ENCODE measurements at regions not wholly inside any gene's neighbourhood (a gene's known extent, or its start where the extent isn't known, plus 50 kb on each side); places are given as distances from the start of the nearest gene placed in this dataset.

DNA sequence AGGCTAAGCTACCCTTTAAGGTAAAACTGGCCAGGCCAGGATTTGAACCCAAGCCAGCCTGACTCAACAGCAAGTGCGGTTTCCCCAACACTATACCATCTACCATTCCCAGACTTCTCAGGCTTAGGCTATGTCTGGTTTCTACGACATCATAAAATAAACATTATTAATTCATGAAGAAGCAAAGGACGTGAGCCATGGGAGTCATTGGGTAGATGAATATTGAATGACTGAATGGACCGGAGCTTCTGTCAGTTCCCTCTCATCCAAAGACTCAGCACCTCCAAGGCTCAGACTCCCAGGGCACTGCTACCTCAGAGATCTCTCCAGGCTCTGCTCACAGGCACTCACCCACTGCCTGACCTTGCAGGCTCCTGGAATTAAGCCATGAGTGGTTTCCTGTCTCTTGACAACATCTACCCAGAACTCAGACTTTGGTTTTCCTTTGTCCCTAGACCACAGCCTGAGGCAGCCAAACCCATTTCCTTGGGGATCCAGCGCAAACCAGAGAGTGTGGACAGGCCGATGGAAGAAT, 64.6 kb upstream of the STEAP1B start:
- DNase-seq = peak in 2 of 56 donors; percentile 13 to 45

DNA sequence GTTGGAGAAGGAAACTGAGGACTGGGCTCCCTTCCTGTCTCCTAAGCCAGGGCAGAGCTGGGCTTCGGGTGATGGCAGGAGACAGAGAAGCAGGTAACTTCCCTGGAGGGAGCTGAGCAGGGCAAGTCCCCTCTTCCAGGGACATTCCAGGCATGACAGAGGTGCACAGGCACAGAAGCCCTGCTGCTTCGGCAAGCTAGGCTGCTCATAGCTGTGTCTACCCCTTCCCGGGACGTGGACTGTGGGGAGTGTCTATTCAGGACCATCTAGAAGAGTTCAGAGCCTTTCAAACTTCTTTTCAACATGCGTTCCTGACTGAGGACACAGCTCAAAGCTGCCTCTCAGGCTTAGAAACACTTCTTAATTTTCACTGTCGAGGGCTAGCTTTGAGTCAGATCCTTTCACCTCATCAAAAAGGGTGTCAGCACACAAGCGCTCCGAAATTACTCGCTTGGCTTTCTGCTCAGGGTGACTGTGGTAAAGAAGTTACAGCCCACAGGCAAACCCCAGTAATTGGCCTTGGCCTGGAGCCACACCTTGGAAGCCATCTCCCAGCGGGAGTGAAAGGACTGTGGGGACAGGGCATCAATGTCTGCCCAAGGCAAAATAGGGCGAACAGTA, 63.7 kb upstream of the STEAP1B start:
- peak in 2 of 56 donors; percentile 12 to 27 for DNase-seq

DNA sequence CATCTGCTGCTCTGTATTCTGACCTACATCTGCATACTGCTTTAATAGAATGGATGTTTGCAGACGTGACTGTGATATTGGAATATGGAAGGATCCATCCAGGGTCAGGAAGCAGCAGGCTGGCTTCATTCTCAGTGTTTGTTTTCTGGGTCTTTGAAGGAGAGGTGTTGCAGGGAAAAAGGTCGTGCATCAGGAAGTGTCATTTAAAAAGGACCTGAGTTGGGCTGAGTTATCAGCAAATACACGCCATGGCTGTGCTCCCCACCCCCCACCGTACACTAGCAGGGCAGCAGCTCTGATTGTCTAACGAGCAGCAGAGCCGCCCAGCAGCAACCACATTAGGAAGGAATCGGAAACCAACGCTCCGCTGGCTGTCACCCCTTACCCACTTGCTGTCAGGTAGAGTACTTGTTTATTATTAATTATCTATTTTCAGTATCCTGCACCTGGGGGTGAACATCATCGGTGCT, 63.1 kb upstream of the STEAP1B start:
- DNase-seq = peak in 8 of 56 donors; percentile 11 to 36 (median 18)

DNA sequence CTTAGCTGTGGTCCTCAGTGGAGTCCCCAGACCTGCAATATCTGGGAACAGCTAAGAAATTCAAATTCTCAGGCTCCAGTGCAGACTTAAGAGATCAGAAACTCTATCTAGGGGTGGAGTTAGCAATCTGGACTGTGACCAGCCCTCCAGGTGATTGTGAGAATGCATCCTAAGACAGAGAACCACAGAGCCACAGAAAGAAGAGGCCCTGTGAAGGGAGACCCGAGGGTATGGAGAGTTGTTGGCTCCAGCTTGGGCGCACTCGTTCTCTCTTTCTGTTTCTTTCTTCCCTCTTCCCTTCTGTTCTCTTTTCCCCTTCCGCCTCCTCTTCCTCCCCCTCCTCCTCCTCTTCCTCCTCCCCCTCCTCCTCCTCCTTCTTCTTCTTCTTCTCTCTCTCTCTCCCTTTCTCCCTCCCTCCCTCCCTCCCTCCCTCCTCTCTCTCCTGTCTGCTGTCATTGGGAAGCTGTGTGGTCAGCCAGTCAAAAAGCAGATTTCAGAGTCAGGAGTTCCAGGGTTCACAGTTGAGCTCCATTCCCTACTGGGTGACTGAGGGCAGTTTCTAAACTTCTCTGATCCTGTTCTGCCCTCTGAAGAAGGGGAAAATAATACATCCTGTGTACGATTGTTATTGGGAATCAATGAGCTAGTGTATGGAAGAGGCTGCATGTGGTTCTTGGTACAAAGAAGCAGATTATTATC, 62.1 kb upstream of the STEAP1B start:
- DNase-seq = no peak

DNA sequence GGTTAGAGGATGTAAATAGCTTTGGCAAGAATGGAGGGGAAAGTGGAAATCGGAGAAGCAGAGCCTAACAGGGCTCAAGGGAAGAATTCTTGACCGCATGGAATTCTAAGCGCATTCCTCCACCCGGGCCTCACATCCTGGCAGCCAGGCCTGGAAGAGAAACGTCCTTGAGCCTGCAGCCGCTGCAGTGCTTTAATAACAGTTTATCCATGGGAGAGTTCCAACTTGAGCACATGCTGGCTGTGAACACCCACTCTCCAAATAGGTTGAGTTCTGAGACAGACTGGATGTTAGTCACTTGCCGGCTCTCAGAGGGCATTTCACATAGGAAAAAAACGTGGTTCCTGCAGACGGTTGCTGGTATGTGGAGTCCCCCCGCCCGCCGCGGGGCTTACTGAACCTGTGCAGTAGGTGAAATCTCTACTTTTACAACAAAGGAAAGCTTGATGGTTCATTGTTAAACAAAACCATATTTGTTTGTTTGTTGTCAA, 61.4 kb upstream of the STEAP1B start:
- DNase-seq = peak in 20 of 56 donors; percentile 15 to 63 (median 28)

DNA sequence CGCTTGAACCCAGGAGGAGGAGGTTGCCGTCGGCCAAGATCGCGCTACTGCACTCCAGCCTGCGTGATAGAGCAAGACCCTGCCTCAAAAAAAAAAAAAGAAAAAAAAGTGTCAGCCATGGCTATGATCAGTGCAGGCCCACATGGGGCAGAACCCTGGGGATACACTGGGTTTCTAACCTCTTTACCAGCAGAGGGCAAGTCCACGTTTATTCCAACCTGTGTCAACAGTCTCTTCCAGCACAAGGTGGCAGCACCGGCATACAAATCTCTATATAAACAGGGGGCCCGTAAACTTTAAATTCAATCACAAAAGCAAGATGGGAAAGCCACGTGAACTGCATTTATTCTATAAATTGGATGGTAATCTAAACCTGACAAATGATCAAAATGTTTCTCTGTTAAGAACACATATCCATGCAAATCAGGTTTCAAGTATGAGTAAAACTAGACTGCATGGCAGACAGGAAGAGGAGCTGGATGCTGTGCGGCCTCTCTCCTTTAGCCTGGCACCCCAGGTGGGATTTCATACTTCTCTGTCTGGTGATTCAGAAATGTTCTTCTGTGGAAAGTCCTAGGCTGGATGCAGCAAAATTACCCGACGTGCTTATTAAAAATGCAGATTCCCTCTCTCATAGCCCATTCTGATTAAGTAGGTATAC, 60.0 kb upstream of the STEAP1B start:
- peak in 31 of 56 donors; percentile 10 to 83 (median 41) for DNase-seq

DNA sequence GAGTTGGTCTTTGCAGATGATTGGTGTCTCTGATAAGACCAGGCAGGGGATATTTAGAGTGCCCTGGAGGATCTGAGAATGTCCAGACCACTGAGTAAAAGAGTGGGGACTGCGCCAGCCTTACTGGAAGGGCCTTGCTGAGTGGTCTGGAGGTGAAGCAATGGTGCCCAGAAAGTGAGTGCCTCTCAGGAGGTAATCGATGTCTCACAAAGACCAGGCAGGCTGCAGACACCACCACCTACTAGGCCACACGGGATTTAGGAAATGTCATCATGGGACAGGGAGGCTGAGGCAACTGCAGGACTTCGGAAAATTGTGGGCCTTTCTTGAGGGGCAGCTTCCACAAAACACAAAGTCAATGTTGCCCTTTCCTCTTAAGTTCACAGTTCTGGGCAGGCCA, 57.2 kb upstream of the STEAP1B start:
- no peak for DNase-seq

DNA sequence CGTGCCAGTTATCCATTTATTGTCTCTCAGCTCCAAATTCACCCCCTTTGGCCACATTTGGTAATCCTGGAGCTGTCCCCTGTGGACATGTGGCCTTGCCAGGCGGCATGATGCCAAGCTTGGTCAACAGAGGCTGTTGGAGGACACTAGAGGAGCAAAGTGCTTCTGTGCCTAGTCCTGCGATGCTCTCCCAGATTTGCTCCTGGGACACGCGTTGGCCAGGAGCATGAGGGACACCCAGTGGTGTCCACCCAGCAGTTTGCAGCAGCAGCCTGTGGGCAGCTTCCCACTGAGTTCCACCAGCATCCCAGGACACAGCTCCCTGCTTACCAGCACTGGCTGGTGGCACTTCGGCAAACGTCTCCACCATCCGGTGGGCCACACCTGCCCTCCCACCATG, 55.5 kb upstream of the STEAP1B start:
- no peak for DNase-seq

DNA sequence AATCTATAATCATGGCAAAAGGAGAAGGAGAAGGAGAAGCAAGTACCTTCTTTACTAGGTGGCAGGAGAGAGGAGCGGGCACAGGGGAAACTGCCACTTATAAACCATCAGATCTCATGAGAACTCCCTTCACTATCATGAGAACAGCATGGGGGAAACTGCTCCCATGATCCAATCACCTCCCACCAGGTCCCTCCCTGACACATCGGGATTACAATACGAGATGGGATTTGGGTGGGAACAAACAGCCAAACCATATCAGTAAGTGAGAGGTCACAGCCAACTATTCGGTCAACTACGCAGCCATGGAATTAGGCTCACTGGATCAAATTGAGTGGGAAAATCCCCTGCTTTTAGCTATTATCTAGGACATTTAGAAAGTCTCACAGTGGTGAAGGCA, 54.2 kb upstream of the STEAP1B start:
- no peak for DNase-seq

DNA sequence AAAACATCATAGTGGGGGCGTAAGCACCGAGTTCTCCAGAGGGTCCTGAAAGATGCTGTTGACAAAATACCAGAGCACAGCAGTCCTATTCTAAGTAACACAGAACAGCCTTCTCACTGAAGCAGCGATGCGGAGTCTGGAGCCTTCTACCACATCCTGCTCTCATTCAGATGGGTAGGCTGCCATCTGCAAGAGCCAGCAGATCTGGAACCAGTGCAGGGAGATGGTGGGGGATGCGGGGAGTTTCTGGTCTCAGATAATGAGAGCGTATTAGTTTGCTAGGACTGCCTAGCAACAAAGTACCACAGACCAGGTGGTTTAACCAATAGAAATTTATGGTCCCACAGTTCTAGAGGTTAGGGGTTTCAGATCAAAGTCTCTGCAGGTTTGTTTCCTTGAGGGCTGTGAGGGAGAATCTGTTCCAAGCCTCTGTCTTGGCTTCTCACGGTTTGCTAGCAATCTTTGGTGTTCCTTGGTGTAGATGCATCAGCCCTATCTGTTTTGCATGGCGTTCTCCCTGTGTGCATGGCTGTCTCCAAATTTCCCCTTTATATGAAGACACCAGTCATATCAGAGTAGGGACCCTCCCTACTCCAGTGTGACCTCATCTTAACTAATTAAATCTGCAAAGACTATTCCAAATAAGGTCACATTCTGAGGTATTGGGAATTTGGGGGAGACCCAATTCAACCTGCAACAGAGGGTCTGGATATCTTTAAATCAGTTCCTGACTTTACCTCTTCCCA, 52.0 kb upstream of the STEAP1B start:
- DNase-seq = no peak

DNA sequence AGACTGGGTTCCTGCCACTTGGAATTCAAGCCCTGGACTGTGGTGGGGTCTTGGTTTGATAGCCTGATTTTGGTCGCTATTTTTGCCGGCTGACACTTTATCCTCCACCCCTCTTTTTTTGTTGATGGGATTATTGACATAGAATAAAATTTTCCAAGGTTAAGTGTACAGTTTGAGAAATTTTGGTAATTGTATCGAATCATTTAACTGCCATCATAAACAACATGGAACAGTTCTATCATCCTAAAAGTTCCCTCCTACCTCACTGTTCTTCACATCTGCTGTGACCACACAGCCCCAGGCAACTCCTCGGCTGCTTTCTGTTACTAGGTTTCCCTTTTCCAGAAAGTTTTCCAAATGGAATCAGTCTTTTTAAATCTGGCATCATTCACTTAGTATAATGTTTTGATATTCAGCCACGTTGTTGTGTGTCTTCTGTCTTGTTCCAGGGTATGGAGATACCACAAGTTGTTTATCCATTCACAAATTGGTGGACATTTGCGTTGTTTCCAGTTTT, 50.6 kb upstream of the STEAP1B start:
- no peak for DNase-seq

DNA sequence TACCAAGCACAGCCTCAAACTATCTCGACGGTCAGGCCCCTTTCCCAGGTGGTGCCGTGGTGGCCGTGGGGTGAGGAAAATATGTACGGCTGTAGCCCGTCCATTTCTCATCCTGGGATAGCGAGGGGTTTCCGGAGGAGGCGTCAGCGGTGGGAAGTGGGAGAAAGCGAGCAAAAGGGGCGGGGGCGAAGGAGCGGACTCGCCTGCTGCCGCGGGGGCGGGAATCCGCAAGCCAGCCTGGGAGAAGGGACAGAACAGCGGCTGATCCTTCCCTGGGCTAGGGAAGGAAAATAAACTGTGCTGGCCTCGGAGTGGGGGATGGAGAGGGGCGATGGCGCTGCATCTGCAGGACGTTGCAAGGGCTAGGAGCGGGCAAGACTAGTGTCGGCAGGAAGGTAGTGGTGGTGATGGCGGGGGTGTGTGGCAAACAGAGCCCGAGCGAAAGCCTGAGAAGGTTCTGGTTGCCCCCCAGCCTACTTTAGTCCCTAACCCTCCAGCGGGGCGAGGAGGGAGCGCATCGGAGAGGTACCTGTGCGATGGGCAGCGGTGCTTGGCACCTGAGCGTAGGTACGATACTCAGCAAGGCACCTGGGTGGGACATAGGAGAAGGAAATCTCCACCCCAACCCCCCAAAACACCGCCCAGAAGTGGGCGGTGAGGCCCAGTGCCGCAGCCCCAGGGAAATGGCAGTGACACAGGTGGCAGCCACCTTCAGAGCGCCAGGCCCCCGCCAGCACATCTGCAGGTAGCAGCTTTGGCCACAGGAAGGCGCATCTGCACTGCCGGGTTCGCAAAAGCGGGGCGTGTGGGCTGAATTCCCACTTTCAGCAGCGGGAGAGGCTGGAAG, 49.9 kb upstream of the STEAP1B start:
- peak in 1 of 56 donors; percentile 17 for DNase-seq
